ENCODE measurements at regions not wholly inside any gene's neighbourhood (a gene's known extent, or its start where the extent isn't known, plus 50 kb on each side); places are given as distances from the start of the nearest gene placed in this dataset.
"Not testable (repeated sequence)": the region's sequence is repeated elsewhere in the genome, so short reads cannot be mapped to it uniquely, and the experiment has no call there.

DNA sequence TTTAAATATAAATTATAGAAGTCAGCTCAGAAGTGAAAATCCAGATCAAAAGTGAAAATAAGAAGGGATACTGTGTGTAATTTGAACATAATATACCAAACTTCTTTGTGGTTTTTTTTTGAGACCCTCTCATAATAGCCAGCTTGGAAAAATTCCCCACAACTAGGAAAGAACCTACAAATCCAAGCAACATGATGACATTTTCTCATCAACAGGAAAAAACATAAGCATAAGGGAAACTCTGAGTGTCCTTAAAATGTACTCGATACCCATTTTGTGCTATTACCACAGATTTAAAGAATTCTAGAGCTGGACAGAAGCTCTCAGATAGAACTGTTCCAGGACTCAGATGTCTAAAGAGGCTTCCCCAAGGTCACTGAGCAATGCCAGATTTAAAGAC, 214.8 kb upstream of the KLF14 start:
- no peak for DNase-seq

DNA sequence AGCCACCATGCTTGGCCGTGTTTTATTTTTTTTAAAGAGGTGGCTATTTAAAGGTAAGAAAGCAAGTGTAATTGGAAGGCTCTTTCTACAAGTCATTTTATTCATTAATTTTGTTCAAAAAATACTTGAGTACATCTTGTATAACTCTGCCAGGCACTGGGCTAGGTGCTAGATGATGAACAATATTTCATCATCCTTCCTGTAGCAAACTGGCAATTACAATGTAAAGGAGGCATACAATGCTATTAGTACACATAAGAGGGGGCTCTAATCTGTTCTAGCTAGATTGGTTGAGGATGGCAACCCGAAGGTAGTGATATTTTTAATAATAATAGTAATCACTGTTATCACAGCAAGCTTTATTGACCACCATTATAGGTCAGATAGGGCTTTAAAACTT, 215.5 kb upstream of the KLF14 start:
- DNase-seq, result no peak

DNA sequence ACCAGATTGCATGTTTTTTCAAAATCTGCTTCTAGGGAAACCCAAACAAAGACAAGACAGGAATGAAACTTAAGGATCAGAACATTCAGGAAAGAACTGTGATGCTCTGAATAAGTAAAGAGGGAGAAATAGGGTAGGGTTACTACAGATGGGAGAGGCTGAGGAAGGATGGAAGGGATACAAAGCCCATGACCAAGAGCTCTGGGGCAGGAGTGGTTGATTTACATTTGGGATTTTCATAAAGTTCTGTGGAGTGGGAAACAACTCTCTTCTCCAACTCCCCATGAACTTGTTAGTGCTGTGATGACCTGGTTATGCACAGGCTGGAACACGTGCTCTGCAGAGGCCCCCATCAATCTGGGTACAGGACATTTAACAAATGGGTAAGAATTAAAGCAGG, 216.0 kb upstream of the KLF14 start:
- DNase-seq, result no peak

DNA sequence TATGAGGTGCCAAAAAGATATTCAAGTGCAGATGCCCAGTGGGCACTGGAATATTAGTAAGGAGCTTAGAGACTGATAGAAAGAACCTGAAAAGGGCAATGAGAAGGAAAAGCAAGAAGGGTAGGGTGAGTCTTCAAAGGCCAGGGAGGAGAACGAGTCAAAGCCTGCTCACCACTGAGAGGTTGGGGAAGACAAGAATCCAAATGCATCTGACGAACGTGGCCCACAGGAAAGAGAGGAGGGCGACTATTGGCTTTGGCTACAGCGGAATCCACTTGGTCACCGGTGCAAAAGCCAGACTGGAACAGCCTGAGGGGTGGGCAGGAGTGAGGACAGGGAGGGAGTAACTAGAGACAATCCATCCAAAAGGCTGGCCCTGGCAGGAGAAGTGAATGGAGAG, 216.7 kb upstream of the KLF14 start:
- no peak for DNase-seq

DNA sequence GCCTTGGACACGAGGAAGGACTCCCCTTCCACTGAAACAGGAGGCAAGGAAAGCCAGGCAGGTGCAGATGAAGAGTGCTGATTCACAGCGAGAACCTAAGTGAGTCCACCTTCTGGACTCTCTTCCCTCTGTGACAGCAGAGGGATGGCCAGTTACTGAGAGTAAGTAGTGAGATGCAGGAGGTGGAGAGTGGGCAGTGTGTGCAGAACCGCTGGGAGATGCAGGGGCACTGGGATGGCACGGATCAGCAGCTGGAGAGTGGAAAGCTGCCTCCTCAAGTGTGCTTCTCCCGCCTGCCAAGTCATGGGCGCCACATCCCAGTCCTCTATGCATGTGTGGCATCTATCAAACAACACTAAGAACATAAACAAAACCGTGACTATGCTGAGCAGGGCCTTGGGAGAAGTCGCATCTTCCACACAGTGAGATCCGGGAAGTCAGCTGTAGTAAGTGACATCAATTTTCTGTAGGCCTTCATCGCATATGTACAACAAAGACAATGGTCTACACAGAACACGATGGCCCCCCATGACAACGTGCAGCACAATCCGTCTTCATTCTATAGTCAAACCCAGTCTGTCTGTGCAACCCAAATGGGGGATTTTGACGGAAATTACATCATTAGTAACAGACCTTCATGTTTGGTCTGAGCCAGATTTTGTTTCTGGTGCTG, 217.4 kb upstream of the KLF14 start:
- no peak for DNase-seq

DNA sequence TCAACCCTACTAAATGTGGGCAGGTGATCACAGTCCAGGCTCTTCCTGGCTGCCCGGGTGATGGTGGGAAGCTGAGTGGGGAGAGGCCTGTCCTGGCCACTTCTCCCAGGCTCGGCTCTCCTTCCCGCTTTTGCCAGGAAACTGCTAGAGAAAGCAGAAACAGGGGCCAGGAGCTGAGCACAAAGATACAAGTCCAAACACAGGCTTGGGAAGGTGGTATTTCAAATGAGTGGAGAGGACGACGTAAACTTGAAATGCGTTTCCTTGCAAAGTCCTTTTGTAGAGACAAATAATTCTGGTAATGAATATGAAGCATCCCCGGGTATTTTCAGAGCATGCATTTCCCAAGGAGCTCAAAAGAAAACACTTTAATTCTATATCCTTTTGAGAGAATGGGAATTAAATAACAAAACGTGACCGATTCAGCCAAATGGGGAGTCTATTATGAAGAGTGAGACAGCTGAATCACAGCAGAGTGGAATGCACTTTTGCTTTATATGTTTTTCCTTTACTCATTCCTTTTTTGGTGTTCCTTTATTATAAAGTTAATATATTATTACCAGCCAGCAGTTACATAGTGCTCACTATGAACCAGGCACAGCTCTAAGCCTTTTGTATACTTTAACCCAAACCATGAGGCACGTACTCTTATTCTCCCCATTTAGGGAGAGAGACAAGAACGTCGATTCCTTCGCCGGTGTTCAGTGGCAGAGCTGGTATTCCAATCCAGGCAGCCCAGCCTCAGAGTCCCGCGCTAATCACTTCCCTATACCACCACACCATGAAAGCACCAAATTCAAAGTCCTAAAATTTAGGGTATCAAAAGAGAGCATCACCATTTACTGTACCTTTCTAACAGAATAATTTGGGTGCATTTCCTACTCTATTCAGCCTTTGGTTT, 218.2 kb upstream of the KLF14 start:
- DNase-seq, result peak; percentile 30

DNA sequence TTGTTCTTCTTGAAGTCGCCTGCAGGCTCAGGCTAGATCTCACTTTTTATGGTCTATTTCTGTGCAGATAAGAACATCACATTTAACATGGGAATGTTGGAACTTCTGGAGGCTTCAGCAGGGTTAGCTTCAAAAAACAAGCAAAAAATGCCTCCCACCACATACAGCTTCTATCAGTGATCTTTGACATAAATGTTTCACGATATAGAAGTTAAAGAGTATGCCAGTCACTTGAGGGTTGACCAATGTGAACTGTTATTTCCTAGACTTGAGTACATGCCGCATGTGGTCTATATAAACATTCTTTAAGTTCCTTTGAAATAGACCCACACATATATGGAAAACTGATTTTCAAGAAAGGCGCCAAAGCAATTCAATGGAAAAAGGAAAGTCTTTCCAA, 219.2 kb upstream of the KLF14 start:
- DNase-seq, result peak; percentile 52

DNA sequence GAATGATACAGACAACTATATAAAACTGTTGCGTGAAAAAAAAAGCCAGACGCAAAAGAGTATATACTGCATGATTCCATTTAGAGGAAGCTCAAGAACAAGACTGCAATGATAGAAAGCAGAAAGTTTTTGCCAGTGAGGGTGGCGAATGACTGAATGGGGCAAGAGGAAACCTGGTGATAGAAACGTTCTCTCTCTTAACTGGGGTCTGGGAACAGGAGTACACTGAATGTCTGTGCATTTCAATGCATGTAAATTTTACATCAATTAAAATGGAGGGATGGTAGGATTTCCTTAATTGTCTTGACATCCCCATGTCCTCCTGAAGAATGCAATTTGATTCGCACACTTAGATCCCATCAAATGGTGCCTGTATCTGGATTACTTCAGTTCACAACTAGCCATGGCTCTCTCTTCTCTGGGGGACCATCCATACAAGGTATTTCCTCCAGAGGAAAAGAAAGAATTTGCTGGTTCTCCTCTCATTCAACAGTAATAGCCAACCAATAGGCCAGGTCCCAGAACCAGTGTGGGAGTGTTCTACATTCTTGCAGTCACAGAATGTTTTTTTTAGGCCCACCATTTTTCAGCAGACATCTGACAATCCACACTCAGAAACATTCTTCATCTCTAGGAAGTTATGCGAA, 221.0 kb upstream of the KLF14 start:
- peak; percentile 44 for DNase-seq

DNA sequence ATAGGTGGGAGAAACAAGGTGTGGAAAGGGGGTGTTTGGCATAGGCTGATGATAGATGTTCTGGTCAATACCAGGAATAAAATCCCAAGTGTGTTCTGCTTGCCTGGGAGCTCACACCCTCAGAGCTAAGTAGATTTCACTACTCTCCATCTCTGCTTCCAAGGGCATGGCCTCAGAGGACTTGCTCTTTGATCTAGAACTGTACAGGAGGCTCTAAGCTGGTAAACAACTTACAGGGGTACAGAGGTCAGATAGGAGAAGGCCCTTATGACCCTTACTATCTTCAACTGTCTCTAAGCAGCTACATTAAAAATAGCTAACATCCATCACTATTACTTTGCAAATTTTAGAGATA, 221.5 kb upstream of the KLF14 start:
- no peak for DNase-seq

DNA sequence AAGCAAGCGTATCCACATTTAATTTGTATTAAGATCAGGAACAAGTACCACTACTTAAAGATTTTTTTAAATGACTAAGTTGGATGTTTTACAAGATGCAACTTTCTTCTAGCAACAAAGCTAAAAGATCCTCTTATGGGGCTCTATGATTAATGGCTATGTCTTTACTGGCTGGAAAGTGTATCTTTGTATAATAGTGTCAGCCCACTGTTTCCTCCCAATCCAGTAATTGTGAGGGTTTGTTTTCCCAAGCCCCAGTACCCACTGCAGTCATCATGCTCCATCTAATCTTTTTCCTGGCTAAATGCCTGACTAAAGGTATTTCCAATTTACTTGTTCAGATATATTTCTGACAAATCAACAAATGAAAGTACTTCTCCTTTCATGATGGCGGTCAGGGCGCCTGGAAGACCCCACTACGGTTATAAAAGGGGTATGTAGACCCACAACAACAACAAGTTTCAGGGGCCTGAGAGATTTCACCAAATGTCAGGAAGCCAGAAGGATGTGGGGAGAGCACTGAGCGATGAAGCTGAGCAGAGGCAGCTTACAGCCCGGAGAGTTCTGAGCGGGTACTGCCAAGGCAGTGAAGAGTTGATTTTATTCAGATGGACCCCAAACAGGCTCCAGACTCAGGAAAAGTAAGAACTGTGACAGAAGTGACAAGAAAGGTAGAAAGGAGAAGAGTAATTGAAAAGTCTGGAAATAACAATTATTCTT, 222.6 kb upstream of the KLF14 start:
- peak; percentile 74 for DNase-seq

DNA sequence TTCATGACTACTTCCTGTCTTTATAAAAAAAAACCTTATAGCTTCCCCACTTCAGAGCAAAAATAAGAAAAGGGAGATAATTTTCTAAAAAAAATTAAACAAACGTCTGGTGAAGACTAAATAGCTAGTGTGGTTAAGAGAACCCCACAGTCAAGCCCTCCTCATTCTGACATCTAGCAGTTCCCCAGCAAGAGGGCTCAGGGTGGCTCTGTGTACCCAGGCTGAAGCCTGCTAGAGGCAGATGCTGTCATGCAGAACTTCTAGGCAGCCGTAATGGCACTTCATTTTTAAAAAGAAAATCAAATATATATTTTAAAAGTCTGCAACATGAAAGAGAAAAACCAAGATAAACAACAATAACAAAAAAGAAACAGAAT, 223.1 kb upstream of the KLF14 start:
- DNase-seq, result no peak

DNA sequence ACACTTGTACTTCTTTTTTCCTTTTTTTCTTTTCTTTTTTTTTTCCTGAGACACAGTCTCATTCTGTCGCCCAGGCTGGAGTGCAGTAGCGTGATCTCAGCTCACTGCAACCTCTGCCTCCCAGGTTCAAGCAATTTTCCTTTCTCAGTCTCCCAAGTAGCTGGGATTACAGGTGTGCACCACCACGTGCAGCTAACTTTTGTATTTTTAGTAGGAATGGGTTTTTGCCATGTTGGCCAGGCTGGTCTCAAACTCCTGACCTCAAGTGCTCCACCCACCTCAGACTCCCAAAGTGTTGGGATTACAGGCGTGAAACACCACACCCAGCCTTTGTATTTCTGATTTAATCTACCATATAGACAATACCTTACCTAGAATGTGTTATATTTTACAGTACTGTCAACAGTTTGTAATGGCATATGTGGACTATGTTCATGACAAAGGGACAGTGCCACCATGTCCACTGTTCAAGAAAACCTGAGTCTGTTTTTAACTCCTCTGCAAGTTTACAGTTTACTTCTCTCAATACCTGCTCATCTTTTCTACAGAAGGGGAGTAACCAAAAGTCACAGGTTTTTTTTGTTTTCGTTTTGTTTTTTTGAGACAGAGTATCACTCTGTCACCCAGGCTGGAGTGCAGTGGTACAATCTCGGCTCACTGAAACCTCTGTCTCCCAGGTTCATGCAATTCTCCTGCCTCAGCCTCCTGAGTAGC, 223.9 kb upstream of the KLF14 start:
- not testable (repeated sequence) for DNase-seq

DNA sequence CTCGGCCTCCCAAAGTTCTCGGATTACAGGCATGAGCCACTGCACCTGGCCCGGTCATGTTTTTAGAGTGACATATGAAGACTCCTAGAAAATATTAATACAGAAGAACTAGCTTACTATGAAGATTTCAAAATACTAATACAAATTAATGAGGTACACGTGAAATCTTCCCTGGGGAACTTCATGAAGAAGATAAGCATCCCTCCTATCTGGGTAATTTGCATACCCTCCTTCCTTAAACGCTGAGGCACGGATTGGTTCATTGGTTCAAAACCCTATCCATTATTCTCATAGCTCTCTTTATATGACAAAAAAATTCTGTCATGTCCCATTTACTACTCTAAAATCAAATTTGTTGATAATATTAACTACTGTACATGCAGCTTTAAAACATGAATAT, 224.8 kb upstream of the KLF14 start:
- DNase-seq, result no peak

DNA sequence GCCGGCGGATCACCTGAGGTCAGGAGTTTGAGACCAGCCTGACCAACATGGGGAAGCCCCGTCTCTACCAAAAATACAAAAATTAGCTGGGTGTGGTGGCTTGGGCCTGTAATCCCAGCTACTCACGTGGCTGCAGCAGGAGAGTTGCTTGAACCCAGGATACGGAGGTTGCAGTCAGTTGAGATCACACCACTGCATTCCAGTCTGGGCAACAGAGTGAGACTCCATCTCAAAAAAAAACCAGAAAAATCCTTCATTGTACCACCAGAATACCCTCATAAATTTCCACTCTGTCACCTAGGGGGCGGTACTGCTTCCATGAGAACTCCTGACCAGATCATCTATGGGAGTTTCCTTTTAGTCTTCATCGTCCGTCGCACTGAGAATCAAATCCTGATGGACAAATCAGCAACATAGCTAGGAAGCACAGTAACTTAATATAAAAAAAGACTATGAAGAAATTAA, 225.8 kb upstream of the KLF14 start:
- peak; percentile 95 for DNase-seq

DNA sequence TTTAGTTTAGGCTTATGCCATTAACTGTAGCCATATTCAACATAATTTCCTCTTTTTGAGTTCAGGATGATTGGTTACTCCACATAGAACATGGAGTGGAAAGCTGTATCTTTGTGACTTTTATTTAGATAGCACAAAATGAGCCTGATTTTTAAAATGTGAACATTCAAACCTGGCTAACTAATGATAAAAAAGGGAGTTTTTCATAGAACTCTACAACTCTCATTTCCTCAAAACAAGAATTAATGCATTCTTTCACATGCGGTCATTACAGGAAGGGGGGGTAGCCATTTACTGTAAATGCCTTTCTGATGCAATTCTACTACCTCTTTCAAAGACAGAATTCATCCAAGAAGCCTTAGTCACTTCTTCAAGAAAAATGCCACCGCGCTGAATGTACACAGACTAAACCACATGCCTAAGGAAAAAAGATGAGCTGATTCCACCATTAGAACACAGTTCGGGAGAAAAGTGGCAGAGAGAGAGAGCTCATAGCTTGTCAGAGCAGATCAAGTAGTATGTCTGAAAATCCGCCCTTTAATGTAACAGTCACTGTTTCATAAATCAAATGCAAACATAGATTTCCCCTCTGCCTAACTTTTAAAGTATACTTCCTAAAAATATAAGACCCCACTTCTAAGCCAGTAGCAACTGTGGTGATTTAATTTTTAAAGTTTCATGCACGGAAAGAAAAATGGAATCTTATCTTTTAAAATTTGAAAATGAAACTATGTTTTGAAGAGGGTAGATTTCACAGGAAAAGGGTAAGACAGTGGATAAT, 226.4 kb upstream of the KLF14 start:
- peak; percentile 100 for DNase-seq

DNA sequence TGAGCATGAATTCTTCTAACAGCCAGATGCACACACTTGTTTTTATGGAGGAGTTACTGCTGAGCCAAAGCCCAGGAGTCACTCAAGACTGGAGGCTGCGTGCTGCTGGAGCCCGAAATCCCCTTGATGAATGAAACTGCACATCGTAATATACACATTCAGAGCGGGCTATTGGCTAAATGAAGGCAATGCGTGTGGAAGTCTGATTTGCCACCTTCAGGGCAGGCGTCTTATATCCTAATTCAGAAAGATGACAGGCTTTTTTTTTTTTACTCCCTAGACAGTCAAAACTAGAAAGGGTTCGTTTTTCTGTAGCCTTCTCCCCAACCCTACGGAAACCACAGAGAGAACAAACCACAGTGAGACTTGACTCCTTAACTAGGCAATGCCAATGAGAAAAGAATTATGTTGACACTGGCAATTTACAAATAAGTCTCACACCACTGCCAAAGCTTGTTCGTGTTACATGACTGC, 227.2 kb upstream of the KLF14 start:
- DNase-seq, result peak; percentile 79

DNA sequence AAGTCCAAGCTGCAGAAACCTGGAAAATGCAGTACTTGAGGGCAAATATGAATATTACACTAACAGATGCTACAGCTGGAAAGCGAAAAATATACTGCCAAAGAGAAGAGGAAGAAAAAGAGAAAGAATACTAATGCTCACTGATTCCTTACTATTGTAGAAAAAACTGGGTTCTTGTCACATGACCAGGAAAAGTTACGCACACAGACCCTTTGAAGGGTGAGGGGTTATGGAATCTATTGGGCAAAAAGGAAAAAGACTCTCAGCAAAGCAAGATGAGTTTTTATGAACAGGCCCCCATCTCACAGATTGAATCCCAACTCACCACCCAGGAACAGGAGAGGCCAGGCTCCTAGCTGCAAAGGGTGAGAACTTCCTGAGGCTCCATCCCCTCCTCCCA, 228.1 kb upstream of the KLF14 start:
- DNase-seq, result no peak

DNA sequence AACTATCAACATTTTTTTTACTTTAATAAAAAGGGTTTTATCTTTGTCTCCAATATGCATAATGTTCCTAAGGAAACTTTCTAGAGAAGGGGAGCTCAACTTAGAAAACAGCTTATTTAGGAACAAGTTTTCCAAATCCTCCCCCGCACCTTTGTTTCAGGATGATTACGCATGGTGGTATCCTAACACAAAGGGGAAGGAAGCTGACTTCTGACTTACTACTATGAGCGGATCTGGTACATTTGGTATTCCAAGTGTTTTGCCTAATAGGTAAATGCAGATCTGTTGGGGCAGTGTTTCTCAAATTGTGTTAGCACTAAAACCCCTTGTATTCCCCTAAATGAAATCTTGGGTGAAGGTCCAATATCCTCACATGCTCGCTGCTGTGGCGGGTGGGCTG, 229.3 kb upstream of the KLF14 start:
- no peak for DNase-seq

DNA sequence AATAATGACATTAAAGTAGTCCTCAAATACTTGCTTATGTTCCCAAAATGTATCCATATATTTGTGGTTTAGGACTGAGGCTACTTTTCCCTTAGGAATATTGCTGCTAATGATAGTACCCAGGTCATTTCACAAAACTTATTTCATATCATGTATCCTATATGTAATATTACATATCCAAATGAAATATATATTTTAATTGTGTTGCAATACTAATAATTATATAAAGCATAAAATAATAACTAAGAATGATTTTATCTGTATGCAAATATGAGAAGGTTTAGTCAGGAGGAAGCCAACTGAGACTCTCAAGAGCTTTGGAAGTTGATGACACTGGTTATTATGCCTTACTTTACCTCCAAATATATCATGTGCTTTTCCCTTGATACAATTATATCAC, 231.5 kb upstream of the KLF14 start:
- no peak for DNase-seq

DNA sequence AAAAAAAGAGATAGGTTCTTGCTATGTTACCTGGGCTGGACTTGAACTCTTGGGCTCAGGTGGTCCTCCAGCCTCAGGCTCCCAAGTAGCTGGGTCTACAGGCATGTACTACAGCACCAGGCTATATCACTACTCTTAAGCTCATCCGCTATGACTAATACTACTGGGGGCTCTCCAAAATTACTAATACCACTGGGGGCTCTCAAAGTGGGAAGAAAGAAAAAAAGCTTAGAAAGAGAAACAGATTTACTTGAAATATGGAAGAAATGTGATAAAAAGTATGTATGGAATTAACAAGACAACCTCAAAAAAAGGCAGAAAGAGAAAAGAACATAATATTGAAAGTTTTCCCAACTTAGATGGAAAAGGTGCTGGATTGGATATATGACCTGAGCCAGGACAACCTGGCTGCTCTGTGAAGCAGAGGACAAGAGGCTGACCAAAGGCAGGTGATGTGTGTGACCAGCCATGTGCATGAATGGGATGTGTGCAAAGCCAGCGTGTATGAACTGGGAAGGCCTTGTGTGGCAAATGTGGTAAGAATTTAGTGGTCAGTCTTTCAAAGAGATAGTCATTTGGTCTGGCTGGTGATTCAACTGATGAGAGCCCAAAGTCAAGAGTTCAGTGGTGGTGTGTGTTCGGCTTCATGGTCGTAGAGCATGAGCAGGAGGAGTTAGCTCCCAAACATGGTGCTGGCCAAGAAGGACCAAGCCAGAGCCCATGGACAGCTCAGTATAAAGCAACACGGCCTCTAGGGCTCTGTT, 232.4 kb upstream of the KLF14 start:
- peak; percentile 94 for DNase-seq

DNA sequence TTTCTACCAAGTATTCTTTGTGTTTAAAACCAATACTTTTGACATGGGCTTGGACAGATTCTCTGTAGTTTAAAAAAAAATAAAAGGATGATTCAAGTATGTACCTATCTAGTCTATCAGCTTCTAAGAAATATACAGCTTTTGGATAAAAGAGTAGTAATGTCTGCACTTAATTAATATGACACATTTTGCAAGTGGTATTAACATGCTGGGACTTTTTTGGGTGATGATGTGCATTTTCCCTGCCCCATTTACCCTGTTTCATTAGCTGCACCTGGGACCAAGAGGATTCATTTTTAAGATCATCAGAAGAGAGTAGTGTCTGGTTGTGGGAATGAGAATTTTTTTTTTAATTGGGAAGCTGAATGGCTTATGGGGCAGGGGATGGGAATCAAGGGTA, 236.2 kb upstream of the KLF14 start:
- DNase-seq, result no peak
